ENCODE measurements at regions not wholly inside any gene's neighbourhood (a gene's known extent, or its start where the extent isn't known, plus 50 kb on each side); places are given as distances from the start of the nearest gene placed in this dataset.

DNA sequence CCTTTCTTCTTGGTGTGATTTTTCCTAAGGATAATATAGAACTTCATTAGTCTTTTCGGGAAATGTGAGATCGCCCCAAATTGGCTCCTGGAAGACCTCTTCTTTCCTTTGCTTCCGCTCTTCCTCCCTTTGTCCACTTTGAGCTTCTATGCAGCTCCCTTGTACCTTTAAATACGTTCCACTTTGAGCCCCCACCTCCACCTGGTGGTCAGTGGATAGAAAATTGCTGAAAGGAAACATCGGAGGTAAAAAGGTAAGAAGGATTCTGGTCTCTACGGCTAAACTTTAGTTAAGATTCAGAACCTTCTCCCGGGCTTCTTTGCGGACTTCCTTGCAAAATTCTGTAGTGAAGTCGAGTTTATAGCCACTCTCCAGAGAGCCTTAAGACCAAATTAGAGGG lies 55.0 kb upstream of the TM9SF2 start:
- Histone ChIP-seq H3K4me3 (ENCODE audit: low read depth in 2 of 2, low read length in 2 of 2) (no peak overlapping the region), H3K27me3 (ENCODE audit: control insufficient read depth, insufficient read depth, low read length) (no peaks in the 10 kb centered on the region), H3K27ac (ENCODE audit: low read length) (no peak overlapping the region), H3K4me1 (ENCODE audit: control insufficient read depth, insufficient read depth, low read length) (no peaks in the 10 kb centered on the region), H3K36me3 (ENCODE audit: control insufficient read depth, insufficient read depth, low read length) (no peaks in the 10 kb centered on the region), H3K9me3 (ENCODE audit: control insufficient read depth, insufficient read depth, low read depth, low read length) (no peaks in the 10 kb centered on the region)
- no peak for ATAC-seq
- BruUV-seq (replicated peaks), result no TSS peak
- CTCF ChIA-PET, result interaction anchor here (0.7 to 1.4 kb wide), 2 partner anchors 59 to 274 kb away, joined by 8 to 14 read pairs; no protein-coding TSS in a partner anchor
- in situ Hi-C loops (cut with HindIII; ENCODE audit: low pct_unique_long_range_greater_than_20kb, low sequenced_read_pairs), result no loop called here
- intact Hi-C loops (cut with micrococcal nuclease; ENCODE audit: unreplicated experiment), result no loop called here
- no peak for DNase-seq (ENCODE audit: low read depth, low spot score)
- TF ChIP-seq, protein P1, sequence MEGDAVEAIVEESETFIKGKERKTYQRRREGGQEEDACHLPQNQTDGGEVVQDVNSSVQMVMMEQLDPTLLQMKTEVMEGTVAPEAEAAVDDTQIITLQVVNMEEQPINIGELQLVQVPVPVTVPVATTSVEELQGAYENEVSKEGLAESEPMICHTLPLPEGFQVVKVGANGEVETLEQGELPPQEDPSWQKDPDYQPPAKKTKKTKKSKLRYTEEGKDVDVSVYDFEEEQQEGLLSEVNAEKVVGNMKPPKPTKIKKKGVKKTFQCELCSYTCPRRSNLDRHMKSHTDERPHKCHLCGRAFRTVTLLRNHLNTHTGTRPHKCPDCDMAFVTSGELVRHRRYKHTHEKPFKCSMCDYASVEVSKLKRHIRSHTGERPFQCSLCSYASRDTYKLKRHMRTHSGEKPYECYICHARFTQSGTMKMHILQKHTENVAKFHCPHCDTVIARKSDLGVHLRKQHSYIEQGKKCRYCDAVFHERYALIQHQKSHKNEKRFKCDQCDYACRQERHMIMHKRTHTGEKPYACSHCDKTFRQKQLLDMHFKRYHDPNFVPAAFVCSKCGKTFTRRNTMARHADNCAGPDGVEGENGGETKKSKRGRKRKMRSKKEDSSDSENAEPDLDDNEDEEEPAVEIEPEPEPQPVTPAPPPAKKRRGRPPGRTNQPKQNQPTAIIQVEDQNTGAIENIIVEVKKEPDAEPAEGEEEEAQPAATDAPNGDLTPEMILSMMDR (IDR thresholded peaks at IDR 0.05), result peak; percentile 20; the same call in 1 of the 2 replicates
- TF ChIP-seq TCF7L2 (IDR thresholded peaks at IDR 0.05; ENCODE audit: low read depth, low read length) (no peak), POLR2AphosphoS5 (IDR thresholded peaks at IDR 0.05; ENCODE audit: low read depth, low read length) (no peak), SIN3A (IDR thresholded peaks at IDR 0.05; ENCODE audit: borderline replicate concordance, insufficient read depth, low read depth, low read length) (no peak)
- TF ChIP-seq, protein P2, sequence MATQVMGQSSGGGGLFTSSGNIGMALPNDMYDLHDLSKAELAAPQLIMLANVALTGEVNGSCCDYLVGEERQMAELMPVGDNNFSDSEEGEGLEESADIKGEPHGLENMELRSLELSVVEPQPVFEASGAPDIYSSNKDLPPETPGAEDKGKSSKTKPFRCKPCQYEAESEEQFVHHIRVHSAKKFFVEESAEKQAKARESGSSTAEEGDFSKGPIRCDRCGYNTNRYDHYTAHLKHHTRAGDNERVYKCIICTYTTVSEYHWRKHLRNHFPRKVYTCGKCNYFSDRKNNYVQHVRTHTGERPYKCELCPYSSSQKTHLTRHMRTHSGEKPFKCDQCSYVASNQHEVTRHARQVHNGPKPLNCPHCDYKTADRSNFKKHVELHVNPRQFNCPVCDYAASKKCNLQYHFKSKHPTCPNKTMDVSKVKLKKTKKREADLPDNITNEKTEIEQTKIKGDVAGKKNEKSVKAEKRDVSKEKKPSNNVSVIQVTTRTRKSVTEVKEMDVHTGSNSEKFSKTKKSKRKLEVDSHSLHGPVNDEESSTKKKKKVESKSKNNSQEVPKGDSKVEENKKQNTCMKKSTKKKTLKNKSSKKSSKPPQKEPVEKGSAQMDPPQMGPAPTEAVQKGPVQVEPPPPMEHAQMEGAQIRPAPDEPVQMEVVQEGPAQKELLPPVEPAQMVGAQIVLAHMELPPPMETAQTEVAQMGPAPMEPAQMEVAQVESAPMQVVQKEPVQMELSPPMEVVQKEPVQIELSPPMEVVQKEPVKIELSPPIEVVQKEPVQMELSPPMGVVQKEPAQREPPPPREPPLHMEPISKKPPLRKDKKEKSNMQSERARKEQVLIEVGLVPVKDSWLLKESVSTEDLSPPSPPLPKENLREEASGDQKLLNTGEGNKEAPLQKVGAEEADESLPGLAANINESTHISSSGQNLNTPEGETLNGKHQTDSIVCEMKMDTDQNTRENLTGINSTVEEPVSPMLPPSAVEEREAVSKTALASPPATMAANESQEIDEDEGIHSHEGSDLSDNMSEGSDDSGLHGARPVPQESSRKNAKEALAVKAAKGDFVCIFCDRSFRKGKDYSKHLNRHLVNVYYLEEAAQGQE (IDR thresholded peaks at IDR 0.05; ENCODE audit: insufficient read depth in 1 of 2, low read depth in 2 of 2, low read length in 1 of 2), result no peak
- POLR2A ChIA-PET, result no interaction called here

DNA sequence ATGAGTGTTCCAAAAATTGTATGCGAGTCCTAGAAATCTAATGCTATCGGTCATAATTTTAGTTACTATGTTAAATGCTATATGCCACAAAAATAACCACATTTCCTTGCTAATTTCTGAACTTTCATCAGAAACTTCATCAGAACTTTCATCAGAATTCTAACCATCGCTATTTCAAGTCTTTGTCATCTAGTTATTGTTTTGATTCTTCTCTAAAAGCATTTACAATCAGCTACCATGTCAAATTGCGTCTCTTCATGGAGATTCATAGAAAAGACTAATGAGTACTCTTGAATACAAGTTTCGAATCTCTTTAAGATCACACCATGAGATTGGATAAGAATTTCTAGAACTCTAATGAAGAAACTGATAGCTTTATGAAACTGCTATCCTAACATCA lies 52.7 kb upstream of the TM9SF2 start:
- Histone ChIP-seq H3K4me3 (ENCODE audit: low read depth in 2 of 2, low read length in 2 of 2) (no peak overlapping the region), H3K9me3 (ENCODE audit: control insufficient read depth, insufficient read depth, low read depth, low read length) (no peaks in the 10 kb centered on the region), H3K4me1 (ENCODE audit: control insufficient read depth, insufficient read depth, low read length) (no peaks in the 10 kb centered on the region), H3K27me3 (ENCODE audit: control insufficient read depth, insufficient read depth, low read length) (no peaks in the 10 kb centered on the region), H3K27ac (ENCODE audit: low read length) (no peak overlapping the region), H3K36me3 (ENCODE audit: control insufficient read depth, insufficient read depth, low read length) (no peaks in the 10 kb centered on the region)
- intact Hi-C loops (cut with micrococcal nuclease; ENCODE audit: unreplicated experiment) (no loop called here), in situ Hi-C loops (cut with HindIII; ENCODE audit: low pct_unique_long_range_greater_than_20kb, low sequenced_read_pairs) (no loop called here)
- ChIA-PET CTCF (interaction anchor here (0.7 kb wide), 1 partner anchor 11 kb away, joined by 6 read pairs; no protein-coding TSS in a partner anchor), POLR2A (no interaction called here)
- no TSS peak for BruUV-seq (replicated peaks)
- ATAC-seq (no peak), DNase-seq (ENCODE audit: low read depth, low spot score) (no peak)
- TF ChIP-seq SIN3A (IDR thresholded peaks at IDR 0.05; ENCODE audit: borderline replicate concordance, insufficient read depth, low read depth, low read length) (no peak), POLR2AphosphoS5 (IDR thresholded peaks at IDR 0.05; ENCODE audit: low read depth, low read length) (no peak), TCF7L2 (IDR thresholded peaks at IDR 0.05; ENCODE audit: low read depth, low read length) (no peak)
- TF ChIP-seq, protein P1 (IDR thresholded peaks at IDR 0.05), result no peak
- TF ChIP-seq, protein P2 (IDR thresholded peaks at IDR 0.05; ENCODE audit: insufficient read depth in 1 of 2, low read depth in 2 of 2, low read length in 1 of 2), result no peak

Measured in Panc1 (cell line).